ENCODE measurements at regions not wholly inside any gene's neighbourhood (a gene's known extent, or its start where the extent isn't known, plus 50 kb on each side); places are given as distances from the start of the nearest gene placed in this dataset.

GRCh38 chr13:47708386-47708785, 292.7 kb downstream of the SUCLA2 start:
- TF ChIP-seq CTCF (conservative IDR thresholded peaks at IDR 0.05), result no peak
- TF ChIP-seq ZFX (IDR thresholded peaks at IDR 0.05), result no peak

All from C4-2B (cell line).